ENCODE measurements at regions not wholly inside any gene's neighbourhood (a gene's known extent, or its start where the extent isn't known, plus 50 kb on each side); places are given as distances from the start of the nearest gene placed in this dataset.
A peak's percentile ranks its signal among the peaks of the same experiment; 100 is the strongest.
"Not testable (repeated sequence)": the region's sequence is repeated elsewhere in the genome, so short reads cannot be mapped to it uniquely, and the experiment has no call there.

GRCh38 chr1:172834609-172835008 is 175.7 kb downstream of the FASLG start:
- Mint-ChIP-seq H3K27ac (no peak overlapping the region), H3K9me3 (no peaks in the 10 kb centered on the region), H3K4me1 (ENCODE audit: low read depth) (peaks cover 41% of the 10 kb centered on the region), H3K27me3 (peaks cover 14% of the 10 kb centered on the region), H3K36me3 (ENCODE audit: low read depth) (no peaks in the 10 kb centered on the region), H3K4me3 (no peak overlapping the region)
- intact Hi-C loops (cut with micrococcal nuclease): loop anchor here (5.0 kb wide), 4 partner anchors 38 to 373 kb away; partner anchors contain the start of gene TNFSF4
- CTCF ChIA-PET: interaction anchor here (0.8 to 2.1 kb wide), 6 partner anchors 9 to 92 kb away, joined by 3 to 6 read pairs (median 3); no protein-coding TSS in a partner anchor
- no peak for TF ChIP-seq CTCF (IDR thresholded peaks at IDR 0.05)
- ATAC-seq: no peak
- POLR2A ChIA-PET: interaction anchor here (0.6 to 1.4 kb wide), 2 partner anchors 9 to 60 kb away, joined by 3 to 5 read pairs; no protein-coding TSS in a partner anchor
- no peak for DNase-seq

DNA sequence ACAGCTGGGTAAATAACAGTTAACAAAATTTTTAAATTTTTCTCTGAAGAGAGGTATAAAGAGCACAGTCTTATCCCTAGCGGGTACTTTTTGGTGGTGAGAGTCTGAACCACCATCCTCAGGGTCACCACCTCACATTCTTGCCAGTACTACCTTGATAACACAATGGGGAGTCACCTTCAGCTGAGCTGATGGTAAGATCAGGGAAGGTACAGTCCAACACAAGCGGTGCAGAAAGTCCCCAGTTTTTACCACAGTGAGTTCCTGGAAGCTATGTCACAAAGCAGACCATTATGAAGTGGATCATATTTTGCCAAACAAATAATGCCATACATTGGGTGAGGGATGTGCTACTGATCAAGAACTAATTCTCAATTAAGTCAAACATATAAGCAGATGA is 176.9 kb downstream of the FASLG start:
- H3K9me3 Mint-ChIP-seq: no peaks in the 10 kb centered on the region
- ChIA-PET POLR2A (interaction anchor here (1.4 kb wide), 1 partner anchor 59 kb away, joined by 5 read pairs; no protein-coding TSS in a partner anchor), CTCF (interaction anchor here (1.1 to 2.1 kb wide), 4 partner anchors 10 to 93 kb away, joined by 3 to 6 read pairs (median 3); no protein-coding TSS in a partner anchor)
- H3K4me1 Mint-ChIP-seq (ENCODE audit: low read depth): peaks cover 44% of the 10 kb centered on the region
- DNase-seq: no peak
- no peak overlapping the region for H3K4me3 Mint-ChIP-seq
- H3K27me3 Mint-ChIP-seq: peaks cover 12% of the 10 kb centered on the region
- ATAC-seq: no peak
- no peak overlapping the region for H3K27ac Mint-ChIP-seq
- intact Hi-C loops (cut with micrococcal nuclease): loop anchor here (5.0 kb wide), 4 partner anchors 36 to 371 kb away; partner anchors contain the start of gene TNFSF4
- no peak for TF ChIP-seq CTCF (IDR thresholded peaks at IDR 0.05)
- no peaks in the 10 kb centered on the region for H3K36me3 Mint-ChIP-seq (ENCODE audit: low read depth)

DNA sequence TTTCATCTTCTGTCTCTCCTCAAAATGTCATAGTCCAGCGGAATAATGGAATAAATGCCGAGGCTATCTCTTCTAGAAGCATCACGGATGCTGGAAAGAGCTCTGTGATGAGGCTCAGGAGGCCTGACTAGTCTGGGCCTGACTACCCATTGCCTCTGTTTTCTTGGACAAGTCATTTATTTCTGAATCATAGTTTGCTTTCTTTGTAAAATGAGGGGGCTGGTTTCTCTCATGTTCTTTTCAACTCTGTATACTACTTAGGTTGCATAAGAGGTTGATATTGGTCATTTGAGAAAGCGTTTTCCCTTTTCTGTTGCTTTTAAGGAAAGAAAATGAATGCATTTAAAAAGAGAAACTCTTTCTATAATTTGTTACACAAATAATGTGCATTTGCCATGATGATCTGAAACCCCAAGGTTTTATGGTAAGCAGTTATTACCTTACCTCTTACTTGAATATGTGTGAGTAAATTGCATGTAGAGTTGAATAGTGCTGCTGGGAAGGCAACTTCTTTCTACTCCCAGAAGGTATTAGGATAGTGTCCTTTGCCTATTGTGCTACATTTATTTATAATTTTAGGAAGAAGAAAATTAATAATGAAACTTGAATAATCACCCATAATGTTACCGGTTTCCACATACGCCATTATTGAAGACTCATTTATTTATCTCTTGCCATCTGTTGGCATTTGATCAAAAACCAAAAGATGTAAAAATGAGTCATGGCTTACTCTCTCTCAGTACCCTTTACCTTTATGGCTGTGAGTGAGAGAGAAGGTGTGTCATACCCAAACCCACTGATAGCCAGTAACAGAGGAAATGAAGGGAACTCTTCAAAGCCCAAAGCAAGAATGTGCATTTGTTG is 179.1 kb downstream of the FASLG start:
- intact Hi-C loops (cut with micrococcal nuclease): loop anchor here (1.0 to 5.0 kb wide), 6 partner anchors 19 to 369 kb away; partner anchors contain the start of gene TNFSF4
- Mint-ChIP-seq H3K27me3 (peaks cover 18% of the 10 kb centered on the region), H3K4me3 (no peak overlapping the region), H3K9me3 (no peaks in the 10 kb centered on the region), H3K36me3 (ENCODE audit: low read depth) (no peaks in the 10 kb centered on the region), H3K27ac (no peak overlapping the region), H3K4me1 (ENCODE audit: low read depth) (peaks cover 34% of the 10 kb centered on the region)
- no peak for TF ChIP-seq CTCF (IDR thresholded peaks at IDR 0.05)
- POLR2A ChIA-PET: interaction anchor here (0.7 to 2.6 kb wide), 5 partner anchors 45 to 372 kb away, joined by 3 to 10 read pairs (median 4); no protein-coding TSS in a partner anchor
- ATAC-seq (peak; percentile 97), DNase-seq (peak; percentile 41)
- CTCF ChIA-PET: interaction anchor here (0.9 to 2.4 kb wide), 5 partner anchors 12 to 364 kb away, joined by 3 to 8 read pairs (median 7); no protein-coding TSS in a partner anchor

DNA sequence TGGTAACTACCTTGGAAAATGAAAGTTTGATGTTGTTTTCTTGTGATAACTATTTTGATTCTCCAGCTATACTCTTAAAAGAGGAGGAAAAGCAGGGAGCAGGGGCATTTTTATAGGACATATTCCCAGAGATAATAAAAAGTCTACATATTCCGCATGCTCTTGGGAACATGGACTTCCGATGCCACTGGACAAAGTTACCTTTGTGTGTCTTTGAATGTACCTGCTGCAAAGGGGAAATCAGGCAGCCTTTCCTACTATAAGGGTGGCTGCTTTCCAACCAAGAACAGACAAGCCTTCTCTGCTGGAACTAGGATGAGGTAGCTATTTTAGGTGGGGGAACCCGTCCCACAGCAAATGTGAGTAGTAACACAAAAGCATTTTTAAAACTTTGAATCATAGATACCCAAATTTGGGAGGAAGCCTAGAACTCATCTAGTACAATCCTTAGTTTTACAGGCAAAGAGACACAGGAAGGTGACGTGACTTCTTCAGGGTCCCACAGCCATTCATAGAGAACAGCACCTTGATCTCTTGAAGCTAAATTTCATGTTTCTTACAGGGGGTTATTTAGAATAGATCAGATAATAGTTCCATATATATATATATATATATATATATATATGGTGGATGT is 179.9 kb downstream of the FASLG start:
- no peak overlapping the region for H3K4me3 Mint-ChIP-seq
- peaks cover 21% of the 10 kb centered on the region for H3K27me3 Mint-ChIP-seq
- no peaks in the 10 kb centered on the region for H3K9me3 Mint-ChIP-seq
- H3K4me1 Mint-ChIP-seq (ENCODE audit: low read depth): peaks cover 34% of the 10 kb centered on the region
- CTCF ChIA-PET: interaction anchor here (1.0 to 2.6 kb wide), 4 partner anchors 13 to 364 kb away, joined by 5 to 15 read pairs (median 8); no protein-coding TSS in a partner anchor
- ATAC-seq: no peak
- POLR2A ChIA-PET: interaction anchor here (0.5 to 2.6 kb wide), 5 partner anchors 45 to 967 kb away, joined by 3 to 10 read pairs (median 3); no protein-coding TSS in a partner anchor
- peak; percentile 12 for DNase-seq
- no peak overlapping the region for H3K27ac Mint-ChIP-seq
- H3K36me3 Mint-ChIP-seq (ENCODE audit: low read depth): no peaks in the 10 kb centered on the region
- TF ChIP-seq CTCF (IDR thresholded peaks at IDR 0.05): no peak
- intact Hi-C loops (cut with micrococcal nuclease): loop anchor here (1.0 to 5.0 kb wide), 6 partner anchors 19 to 369 kb away; partner anchors contain the start of gene TNFSF4

GRCh38 chr1:172839639-172840038 is 180.7 kb downstream of the FASLG start:
- not testable (repeated sequence) for ATAC-seq
- intact Hi-C loops (cut with micrococcal nuclease): loop anchor here (5.0 kb wide), 4 partner anchors 33 to 368 kb away; partner anchors contain the start of gene TNFSF4

More at GRCh38 chr1:172839639-172840038, 180.7 kb downstream of the FASLG start:
- not testable (repeated sequence) for DNase-seq; H3K27ac Mint-ChIP-seq; H3K36me3 Mint-ChIP-seq (ENCODE audit: low read depth); H3K9me3 Mint-ChIP-seq; H3K4me3 Mint-ChIP-seq
- ChIA-PET POLR2A (interaction anchor here (2.6 kb wide), 1 partner anchor 55 kb away, joined by 10 read pairs; no protein-coding TSS in a partner anchor), CTCF (interaction anchor here (1.4 to 2.6 kb wide), 3 partner anchors 12 to 95 kb away, joined by 4 to 15 read pairs (median 4); no protein-coding TSS in a partner anchor)
- H3K4me1 Mint-ChIP-seq (ENCODE audit: low read depth): peaks cover 38% of the 10 kb centered on the region
- peaks cover 20% of the 10 kb centered on the region for H3K27me3 Mint-ChIP-seq
